T-helper 9 cell (primary cell): ENCODE measurements at regions not wholly inside any gene's neighbourhood (a gene's known extent, or its start where the extent isn't known, plus 50 kb on each side); places are given as distances from the start of the nearest gene placed in this dataset.

Experiments
- DNase-seq: peaks from one replicate; pipeline ENCODE4 v3.0.0-alpha.2; 2020

GRCh38 chr6:145368075-145368474 lies 367.2 kb downstream of the EPM2A start:
- no peak for DNase-seq

DNA sequence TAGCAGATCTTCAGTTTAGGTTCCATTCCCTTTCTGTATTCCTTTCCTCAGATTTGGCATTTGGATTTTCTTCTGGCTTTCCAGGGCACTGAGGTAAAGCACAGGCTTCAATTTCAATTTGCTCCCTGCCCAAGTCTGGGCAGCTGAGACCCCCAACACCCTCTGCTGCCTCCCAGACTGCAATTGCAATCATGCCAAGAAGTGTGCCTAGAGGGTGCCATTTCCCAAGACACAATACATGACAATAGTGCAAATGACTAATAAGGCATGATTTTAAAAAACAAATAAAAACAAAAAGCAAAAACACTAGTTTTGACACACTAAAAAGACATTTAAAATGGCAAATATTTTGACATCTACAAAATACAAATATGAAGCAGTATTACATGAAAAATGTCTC lies 364.8 kb downstream of the EPM2A start:
- no peak for DNase-seq

DNA sequence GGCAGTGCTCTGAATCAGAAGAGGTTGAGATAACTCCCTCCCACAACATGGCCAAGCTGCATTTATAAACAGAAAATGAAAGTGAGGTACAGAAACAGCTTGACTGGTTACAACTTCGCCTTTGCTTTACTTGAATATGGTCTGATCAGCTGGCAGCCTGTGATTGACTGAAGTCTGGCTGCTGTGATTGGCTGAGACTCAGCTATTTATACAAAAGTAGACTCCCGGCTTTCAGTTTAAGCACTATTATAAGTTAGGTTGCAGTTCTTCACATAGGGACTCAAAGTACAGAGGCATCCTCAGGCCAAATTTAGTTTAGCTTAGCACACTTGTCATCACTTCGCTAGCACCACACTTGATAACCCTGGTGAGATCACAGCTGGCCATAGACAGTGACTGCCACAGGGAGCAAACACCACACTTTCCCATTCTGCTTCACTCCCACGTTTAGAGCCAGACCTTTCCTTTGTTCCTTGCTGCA lies 362.6 kb downstream of the EPM2A start:
- no peak for DNase-seq

DNA sequence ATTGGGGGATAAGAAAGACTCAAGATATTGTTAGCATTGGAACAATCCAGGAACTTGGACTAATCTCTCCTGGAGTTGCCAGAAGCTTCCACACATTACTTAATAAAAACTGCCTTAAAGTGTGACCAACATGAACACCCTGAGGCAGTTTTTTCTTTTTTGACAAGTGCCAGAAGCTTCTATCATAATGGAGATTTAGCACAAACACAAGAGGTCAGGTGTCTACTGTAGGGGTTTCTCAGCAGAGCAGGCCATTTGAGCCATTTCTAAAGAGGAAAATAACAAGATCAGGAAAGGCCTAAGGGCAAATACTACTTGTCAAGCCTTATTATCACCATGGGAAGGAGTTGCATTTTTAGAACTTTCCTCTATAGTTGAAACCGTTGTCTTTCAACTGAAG lies 361.5 kb downstream of the EPM2A start:
- no peak for DNase-seq

- DNase-seq: no peak
Observed at GRCh38 chr6:145374570-145374969, 360.8 kb downstream of the EPM2A start.

DNA sequence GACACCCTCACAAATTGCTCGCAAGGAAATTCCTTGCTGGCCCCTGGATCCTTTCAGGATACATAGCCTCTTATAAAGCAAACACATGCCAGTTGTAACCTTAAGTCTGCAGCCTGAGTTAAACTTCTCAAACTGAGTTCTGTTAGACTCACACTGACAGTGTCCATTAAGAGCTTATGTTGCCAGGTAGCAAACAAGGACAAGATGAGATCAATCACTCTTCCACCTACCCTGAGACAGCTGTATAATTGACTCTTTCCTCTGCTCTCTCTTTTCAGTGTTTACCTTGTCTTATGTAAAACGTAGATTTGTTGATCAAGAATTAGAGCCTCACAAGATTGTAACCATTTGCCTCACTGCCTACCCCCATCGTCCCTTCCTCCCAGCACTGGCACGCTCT lies 359.8 kb downstream of the EPM2A start:
- no peak for DNase-seq

- no peak for DNase-seq
Observed at GRCh38 chr6:145380186-145380585, 355.1 kb downstream of the EPM2A start.

DNA sequence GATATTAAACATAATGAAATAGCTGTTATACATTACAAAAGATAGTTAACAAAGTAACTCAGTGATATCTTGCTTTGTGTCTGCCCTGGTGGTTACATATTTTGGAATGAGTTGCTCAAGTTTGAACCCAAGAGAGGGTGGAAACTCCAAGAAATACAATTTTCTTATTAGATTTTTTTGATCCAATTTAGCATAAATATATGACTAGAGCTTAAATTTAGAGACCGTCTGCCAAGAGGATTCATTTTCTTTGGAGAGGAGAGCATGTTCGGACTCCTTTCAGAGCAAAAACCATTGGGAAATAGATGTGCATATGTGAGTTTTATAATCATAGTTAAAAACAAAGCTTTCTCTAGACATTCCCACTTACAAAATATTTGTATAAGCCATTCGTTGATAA lies 353.4 kb downstream of the EPM2A start:
- no peak for DNase-seq

DNA sequence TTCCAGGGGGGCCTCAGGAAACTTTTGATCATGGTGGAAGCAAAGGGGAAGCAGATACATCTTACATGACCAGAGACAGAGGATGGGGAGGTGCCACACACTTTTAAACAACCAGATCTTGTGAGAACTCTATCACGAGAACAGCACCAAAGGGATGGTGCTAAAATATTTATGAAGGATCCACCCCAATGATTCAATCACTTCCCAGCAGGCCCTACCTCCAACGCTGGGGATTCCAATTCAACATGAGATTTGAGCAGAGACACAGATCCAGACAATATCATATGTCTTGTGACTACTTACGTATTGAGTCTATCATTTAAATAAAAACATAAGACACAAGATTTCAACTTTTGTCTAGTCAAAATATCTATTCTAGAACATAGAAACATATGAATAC lies 351.9 kb downstream of the EPM2A start:
- no peak for DNase-seq

GRCh38 chr6:145384503-145384902 lies 350.8 kb downstream of the EPM2A start:
- no peak for DNase-seq

GRCh38 chr6:145396499-145396898 lies 338.8 kb downstream of the EPM2A start:
- no peak for DNase-seq

GRCh38 chr6:145400508-145400907 lies 334.8 kb downstream of the EPM2A start:
- no peak for DNase-seq

GRCh38 chr6:145405006-145405551 lies 330.2 kb downstream of the EPM2A start:
- DNase-seq: no peak

DNA sequence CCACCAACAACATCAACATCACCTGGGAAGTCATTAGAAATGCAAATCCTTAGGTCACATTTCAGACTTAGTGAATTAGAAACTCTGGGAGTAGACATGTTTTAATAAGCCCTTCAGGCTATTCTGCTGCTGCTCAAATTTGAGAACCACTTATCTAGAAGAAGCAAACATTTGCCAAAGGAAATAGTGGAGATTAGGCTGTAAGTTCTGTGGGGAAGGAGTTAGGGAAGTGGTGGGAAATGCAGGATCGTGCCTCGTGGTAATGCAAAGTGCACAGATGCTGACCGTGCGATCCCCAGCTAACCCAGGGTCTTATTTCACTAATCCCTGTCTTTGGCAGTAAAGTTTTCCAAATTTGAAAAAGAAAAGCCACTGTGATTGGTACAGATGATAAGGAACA lies 328.5 kb downstream of the EPM2A start:
- no peak for DNase-seq

DNA sequence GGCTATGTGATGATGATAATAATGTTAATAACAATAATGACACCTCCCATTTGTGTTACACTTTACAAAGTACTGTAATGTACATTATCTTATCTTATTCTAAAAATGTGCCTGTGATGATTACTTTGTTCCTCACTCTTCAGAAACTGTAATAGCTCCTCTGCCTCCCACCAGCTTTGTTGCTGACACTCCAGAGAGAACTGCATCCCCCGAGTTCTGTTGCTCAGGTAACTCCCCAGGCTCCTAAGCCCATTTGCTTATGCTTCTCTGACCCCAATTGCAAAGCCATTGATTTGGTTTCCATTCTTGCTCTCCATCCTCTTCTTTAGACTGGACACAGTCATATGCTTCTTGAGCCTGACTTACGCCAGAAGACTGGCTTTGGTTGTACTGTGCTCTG lies 319.7 kb downstream of the EPM2A start:
- DNase-seq: no peak

DNA sequence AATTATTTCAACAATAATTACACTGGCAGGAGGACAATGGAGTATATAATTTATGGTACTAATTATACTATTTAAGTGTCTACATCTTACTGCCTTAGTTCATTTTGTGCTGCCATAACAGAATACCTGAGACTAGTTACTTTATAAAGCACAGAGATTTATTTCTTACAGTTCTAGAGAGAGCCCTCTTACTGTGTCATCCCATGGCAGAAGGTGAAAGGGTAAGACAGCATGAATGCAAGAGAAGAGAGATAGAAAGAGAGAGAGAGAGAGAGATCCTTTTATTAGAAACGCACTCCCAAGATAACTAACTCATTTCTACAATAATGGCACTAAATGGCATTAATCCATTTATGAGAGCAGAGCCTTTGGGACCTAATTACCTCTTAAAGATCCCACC lies 314.7 kb downstream of the EPM2A start:
- DNase-seq: no peak

DNA sequence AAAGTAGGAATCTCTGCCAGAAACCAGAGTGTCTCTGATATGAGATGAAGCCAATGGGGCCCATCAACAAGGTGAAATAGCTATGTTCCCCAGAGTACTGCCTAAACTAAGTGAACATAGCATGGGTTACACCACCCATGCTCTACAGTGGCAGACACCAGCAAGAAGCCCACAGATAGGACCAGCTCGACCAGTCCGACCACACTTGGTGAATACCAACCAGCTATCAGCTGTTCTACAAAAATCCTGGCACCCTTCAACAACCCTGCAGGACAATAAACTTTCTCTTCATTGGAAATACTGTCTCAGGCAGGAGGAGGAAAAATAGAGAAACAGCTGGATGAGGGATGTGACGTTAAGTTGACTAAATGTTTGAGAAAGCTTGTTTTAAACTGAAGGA lies 311.4 kb downstream of the EPM2A start:
- DNase-seq: no peak

GRCh38 chr6:145427232-145427631 lies 308.1 kb downstream of the EPM2A start:
- no peak for DNase-seq

- DNase-seq: no peak
Observed at GRCh38 chr6:145428706-145429105, 306.6 kb downstream of the EPM2A start.

DNA sequence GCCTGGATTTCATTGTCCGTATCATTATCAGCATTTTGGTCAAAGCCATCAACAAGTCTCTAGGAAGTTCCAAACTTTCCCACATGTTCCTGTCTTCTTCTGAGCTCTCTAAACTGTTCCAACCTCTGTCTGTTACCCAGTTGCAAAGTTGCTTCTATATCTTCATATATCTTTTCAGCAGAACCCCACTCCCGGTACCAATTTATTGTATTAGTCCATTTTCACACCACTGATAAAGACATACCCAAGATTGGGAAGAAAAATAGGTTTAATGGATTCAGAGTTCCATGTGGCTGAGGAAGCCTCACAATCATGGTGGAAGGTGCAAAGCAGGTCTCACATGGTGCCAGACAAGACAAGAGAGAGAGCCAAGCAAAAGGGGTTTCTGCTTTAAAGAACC lies 293.2 kb downstream of the EPM2A start:
- DNase-seq: no peak

GRCh38 chr6:145445674-145446073 lies 289.6 kb downstream of the EPM2A start:
- no peak for DNase-seq

- DNase-seq: no peak
Observed at GRCh38 chr6:145451029-145451428, 284.3 kb downstream of the EPM2A start.

DNA sequence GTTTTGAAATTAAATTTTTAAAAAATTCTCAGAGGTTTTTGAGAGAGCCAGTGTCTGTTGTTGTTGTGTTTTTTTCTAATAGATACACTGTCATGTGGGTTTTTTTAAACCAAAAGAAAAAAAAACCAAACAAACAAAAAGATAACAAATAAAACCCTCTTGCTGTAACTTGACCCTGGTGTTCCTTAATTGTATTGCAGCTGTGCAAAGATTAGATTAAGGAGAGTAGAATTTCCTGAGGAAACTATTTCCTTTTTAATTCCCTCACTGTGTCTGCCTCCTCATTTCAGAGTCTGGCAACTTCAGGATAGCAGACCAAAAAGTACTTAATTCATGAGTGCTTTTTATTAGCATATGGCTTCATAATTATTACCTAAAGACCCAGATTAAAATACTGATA lies 281.9 kb downstream of the EPM2A start:
- DNase-seq: no peak

DNA sequence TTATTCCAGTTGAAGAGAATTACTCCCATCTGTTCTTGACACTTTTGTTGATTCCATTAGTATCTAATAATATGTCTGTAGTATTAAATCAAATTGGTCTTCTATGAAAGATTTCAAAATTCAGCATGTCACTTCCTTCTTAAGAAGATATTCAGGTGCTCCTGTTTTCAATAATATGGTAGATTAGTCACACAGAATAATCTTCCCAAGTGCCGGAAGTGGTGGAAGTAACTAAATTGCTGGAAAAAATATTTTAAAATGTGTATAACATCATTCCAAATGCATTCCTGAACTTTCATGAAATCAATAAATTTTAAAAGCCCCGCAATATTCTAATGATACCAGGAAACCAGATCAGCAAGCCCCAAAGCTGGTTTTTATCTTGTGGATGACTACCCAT lies 281.3 kb downstream of the EPM2A start:
- no peak for DNase-seq

DNA sequence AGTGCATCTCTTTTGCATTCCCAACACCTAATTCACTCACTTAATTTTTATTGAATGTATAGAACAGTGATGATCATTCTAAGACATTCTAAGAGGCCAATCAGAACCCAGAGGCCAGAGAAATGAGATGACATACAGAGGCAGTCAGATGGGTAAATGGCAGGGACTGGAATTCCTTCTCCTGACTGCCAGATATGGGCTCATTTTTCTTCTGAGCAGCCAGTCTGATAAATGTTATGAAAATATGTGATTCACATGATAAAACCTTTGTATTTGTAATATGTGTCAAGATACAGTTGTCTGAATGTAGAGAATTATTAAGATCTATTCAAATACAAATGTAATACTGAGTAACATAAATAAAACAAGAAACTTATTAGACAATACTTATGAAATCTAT lies 277.8 kb downstream of the EPM2A start:
- DNase-seq: no peak

DNA sequence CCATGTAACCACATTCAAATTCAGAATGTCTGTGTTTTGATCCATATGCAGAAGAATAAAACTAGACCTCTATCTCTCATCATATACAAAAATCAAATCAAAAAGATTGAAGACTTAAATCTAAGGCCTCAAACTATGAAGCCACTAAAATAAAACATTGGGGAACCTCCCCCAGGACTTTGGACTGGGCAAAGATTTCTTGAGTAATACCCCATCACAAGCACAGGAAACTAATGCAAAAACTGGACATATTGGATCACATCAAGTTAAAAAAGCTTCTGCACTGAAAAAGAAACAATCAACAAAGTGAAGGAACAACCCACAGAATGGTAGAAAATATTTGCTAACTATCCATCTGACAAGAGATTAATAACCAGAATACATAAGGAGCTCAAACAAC lies 266.8 kb downstream of the EPM2A start:
- DNase-seq: no peak
